Kidney (tissue), 13 donors: ENCODE measurements at regions not wholly inside any gene's neighbourhood (a gene's known extent, or its start where the extent isn't known, plus 50 kb on each side); places are given as distances from the start of the nearest gene placed in this dataset.

Experiments used
- DNase-seq, 5 donors: peaks; one replicate each; pipeline ENCODE4 v3.0.0-alpha.2; 2013 to 2020
- FAIRE-seq: peaks from 2 replicates; lab custom pipeline; 2012; peaks lifted over from hg19 to GRCh38; lab: Jason Lieb, UNC
- H3K27ac ChIP-seq, 2 donors: one replicate each; pipeline ENCODE4 v1.7.0; 2013; ENCODE audit warnings: low read depth in 2 of 2, low read length in 2 of 2, inconsistent platforms in 1 of 2
- H3K27me3 ChIP-seq: one replicate; pipeline ENCODE4 v1.7.1; 2013; ENCODE audit warnings: low read length, inconsistent platforms; ENCODE audit not compliant: control insufficient read depth, insufficient read depth
- H3K36me3 ChIP-seq, 3 donors: one replicate each; pipeline versions ENCODE4 v1.7.0 to v1.7.1; 2013; ENCODE audit warnings: low read length in 3 of 3, control low read depth in 1 of 3, inconsistent platforms in 1 of 3; ENCODE audit not compliant: insufficient read depth in 3 of 3, control insufficient read depth in 2 of 3
- H3K4me1 ChIP-seq, 3 donors: one replicate each; pipeline versions ENCODE4 v1.7.0 to v1.7.1; 2013; ENCODE audit warnings: low read length in 3 of 3, inconsistent platforms in 1 of 3, low read depth in 1 of 3; ENCODE audit not compliant: control insufficient read depth in 2 of 3, insufficient read depth in 2 of 3
- H3K4me3 ChIP-seq, 3 donors: one replicate each; pipeline versions ENCODE4 v1.7.0 to v1.8.1; 2013; ENCODE audit warnings: low read length in 3 of 3, control low read depth in 1 of 3, inconsistent platforms in 1 of 3
- H3K9ac ChIP-seq, 3 donors: one replicate each; pipeline versions ENCODE4 v1.7.0 to v1.7.1; 2013; ENCODE audit warnings: low read length in 3 of 3, control low read depth in 1 of 3, inconsistent platforms in 1 of 3
- H3K9me3 ChIP-seq, 3 donors: one replicate each; pipeline versions ENCODE4 v1.7.0 to v1.7.1; 2013; ENCODE audit warnings: low read length in 3 of 3, control low read depth in 1 of 3, inconsistent platforms in 1 of 3; ENCODE audit not compliant: control insufficient read depth in 2 of 3, insufficient read depth in 1 of 3
- intact Hi-C: fragments of 100-400 bp; cut with DNase I; formaldehyde crosslinking; loops from one replicate; pipeline ENCODE4 v1.11.1; 2022
- TF ChIP-seq, protein P1 (sequence below): IDR thresholded peaks from 3 replicates; pipeline ENCODE4 v1.5.1; 2012; ENCODE audit warnings: mild to moderate bottlenecking, moderate library complexity, borderline replicate concordance; ENCODE audit not compliant: insufficient read depth; ENCODE audit errors: extremely low read depth
- donor health status: control.
- donor health status: control.
- donor health status: control.
- donor health status: control.
- donor health status: control.
- donor health status: DM: yes; HTN: yes; CAD: no.
- donor health status: Normal renal cell carcinoma (clear cell type).

DNA sequence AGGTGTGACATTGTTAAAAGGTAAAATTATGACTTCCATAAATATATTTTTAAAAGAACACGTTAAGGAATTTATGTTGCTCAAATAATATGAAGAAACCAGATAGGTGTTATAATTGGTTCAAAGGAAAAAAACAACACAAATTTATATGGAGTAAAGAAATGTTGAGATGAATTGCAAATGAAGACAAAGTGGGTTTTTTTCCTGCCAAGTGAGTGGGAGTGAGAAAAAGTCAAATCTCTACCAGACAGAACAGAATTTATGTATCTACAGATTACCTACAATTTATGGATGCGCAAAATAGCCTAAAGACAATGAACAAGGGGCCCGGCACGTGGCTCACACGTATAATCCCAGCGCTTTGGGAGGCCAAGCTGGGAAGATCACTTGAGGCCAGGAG, 159.7 kb upstream of the SLC1A4 start:
- intact Hi-C loops, result no loop called here
- no peak overlapping the region for H3K27ac ChIP-seq
- DNase-seq (no peak), FAIRE-seq (no peak)
- TF ChIP-seq, protein P1, sequence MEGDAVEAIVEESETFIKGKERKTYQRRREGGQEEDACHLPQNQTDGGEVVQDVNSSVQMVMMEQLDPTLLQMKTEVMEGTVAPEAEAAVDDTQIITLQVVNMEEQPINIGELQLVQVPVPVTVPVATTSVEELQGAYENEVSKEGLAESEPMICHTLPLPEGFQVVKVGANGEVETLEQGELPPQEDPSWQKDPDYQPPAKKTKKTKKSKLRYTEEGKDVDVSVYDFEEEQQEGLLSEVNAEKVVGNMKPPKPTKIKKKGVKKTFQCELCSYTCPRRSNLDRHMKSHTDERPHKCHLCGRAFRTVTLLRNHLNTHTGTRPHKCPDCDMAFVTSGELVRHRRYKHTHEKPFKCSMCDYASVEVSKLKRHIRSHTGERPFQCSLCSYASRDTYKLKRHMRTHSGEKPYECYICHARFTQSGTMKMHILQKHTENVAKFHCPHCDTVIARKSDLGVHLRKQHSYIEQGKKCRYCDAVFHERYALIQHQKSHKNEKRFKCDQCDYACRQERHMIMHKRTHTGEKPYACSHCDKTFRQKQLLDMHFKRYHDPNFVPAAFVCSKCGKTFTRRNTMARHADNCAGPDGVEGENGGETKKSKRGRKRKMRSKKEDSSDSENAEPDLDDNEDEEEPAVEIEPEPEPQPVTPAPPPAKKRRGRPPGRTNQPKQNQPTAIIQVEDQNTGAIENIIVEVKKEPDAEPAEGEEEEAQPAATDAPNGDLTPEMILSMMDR, result no peak
- H3K9me3 ChIP-seq, result no peaks in the 10 kb centered on the region
- H3K4me1 ChIP-seq, result peaks cover 0 to 3% (median 0%) of the 10 kb centered on the region in 3 donors
- no peaks in the 10 kb centered on the region for H3K36me3 ChIP-seq
- no peak overlapping the region for H3K4me3 ChIP-seq
- no peaks in the 10 kb centered on the region for H3K27me3 ChIP-seq
- no peak overlapping the region for H3K9ac ChIP-seq

DNA sequence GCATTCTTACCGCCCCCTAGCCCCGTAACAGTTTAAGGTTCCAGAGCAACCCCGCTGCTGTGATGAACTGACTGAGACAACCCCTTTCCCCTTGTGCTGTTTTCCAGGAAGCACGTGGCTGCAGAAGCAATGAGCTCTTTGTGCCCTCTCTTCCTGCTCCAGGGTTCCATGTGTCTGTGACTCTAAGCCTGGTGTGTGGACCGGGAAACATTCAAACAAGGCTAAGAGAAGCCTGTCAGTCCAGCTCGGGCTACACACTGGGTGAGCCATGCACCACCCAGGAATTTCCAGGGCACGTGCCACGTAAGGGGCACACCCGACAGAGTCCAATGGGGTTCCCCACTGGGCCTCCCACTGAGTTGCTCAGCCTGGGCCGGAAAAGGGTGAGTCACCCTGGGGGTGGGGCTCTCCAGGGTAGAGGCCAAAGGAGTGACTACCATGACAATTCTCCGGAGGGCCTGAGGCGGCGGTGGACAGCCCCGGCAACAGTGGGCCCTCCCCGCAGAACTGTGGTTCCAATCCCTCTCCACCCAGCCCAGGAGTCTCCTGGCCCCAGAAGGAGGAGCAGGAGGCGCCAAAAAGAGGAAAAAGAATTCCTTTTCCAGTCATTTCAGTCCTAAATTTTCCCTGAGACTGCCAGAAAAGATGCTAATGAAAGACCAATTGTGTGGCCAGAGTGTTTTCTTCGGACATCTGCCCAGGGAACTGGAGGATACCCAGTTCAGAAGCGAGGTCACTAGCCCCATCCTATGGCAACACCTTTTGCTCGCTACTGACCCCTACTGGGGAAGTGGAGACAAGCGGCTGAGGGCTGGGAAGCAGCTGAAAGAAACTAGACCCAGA, 157.8 kb upstream of the SLC1A4 start:
- FAIRE-seq (no peak), DNase-seq (peak; percentile 26 to 97 (median 54))
- H3K4me3 ChIP-seq, result no peak overlapping the region
- H3K27ac ChIP-seq, result no peak overlapping the region
- H3K9me3 ChIP-seq, result no peaks in the 10 kb centered on the region
- no peaks in the 10 kb centered on the region for H3K27me3 ChIP-seq
- intact Hi-C loops, result no loop called here
- TF ChIP-seq, protein P1, result peak; percentile 86
- H3K4me1 ChIP-seq, result peaks cover 0 to 3% (median 0%) of the 10 kb centered on the region in 3 donors
- H3K9ac ChIP-seq, result no peak overlapping the region
- H3K36me3 ChIP-seq, result no peaks in the 10 kb centered on the region

DNA sequence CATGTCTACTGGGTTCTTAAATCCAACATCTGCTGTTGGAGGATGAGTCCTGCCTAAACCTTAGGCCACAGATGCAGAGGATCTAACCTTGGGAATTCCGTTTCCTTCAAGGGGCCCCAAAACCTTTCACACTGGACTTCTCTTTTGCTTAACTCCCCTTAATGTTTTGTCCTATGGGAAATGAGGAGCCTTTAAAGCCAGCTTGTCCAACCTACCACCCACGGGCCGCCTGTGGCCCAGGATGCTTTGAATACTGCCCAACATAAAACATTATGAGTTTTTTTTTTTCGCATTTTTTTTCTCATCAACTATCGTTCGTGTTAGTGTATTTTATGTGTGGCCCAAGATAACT, 157.2 kb upstream of the SLC1A4 start:
- Histone ChIP-seq H3K4me3 (no peak overlapping the region), H3K27me3 (no peaks in the 10 kb centered on the region), H3K27ac (no peak overlapping the region), H3K36me3 (no peaks in the 10 kb centered on the region), H3K9me3 (no peaks in the 10 kb centered on the region), H3K9ac (no peak overlapping the region), H3K4me1 (peaks cover 0 to 3% (median 0%) of the 10 kb centered on the region in 3 donors)
- FAIRE-seq (no peak), DNase-seq (no peak)
- TF ChIP-seq, protein P1, result no peak
- intact Hi-C loops, result no loop called here
